ENCODE measurements at regions not wholly inside any gene's neighbourhood (a gene's known extent, or its start where the extent isn't known, plus 50 kb on each side); places are given as distances from the start of the nearest gene placed in this dataset.

DNA sequence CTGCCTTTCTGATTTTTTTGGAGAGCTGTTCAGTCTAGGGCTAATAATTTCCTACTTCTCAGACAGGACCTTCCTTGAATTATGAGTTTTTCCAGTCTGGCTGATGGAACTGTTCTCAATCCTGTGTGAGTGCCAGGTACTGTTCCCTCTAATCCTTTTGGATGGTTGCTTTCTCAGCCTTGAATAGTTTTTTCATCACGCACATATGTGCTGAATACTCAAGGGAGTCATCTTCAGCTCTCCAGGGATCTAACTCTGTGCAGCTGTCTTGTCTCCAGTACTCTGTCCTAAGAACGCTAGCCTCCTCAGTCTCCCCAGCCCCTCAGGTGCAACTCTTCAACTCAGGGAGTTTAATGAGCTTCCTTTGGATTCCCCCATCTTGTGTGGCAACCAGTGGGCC is 93.2 kb downstream of the GASK1B start:
- TF ChIP-seq CTCF (IDR thresholded peaks at IDR 0.05; ENCODE audit: insufficient read depth, low read length, severe bottlenecking): no peak
- Histone ChIP-seq H3K27me3 (ENCODE audit: control insufficient read depth, insufficient read depth, low read length) (no peaks in the 10 kb centered on the region), H3K36me3 (ENCODE audit: control insufficient read depth, insufficient read depth, low read length) (no peaks in the 10 kb centered on the region), H3K4me3 (ENCODE audit: low read depth, low read length) (no peak overlapping the region)
- no peak for FAIRE-seq
- no peak for DNase-seq (ENCODE audit: low read depth)

DNA sequence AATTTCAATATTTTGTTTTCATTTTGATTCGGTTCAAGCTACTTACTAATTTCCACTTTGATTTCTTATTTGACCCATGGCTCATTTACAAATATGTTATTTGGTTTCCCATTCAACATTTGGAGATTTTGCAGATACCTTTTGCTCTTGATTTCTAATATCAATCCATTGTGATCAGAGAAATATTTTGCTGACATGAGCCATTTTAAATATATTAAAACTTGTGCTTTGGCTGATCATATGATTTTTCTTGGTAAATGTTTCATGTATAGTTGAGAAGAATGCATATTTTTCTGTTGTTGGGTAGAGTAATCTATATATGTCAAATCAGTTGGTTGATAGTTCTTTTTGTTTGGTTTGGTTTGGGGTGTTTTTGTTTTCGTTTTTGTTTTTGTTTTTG is 95.0 kb downstream of the GASK1B start:
- Histone ChIP-seq H3K4me3 (ENCODE audit: low read depth, low read length) (no peak overlapping the region), H3K27me3 (ENCODE audit: control insufficient read depth, insufficient read depth, low read length) (no peaks in the 10 kb centered on the region), H3K36me3 (ENCODE audit: control insufficient read depth, insufficient read depth, low read length) (no peaks in the 10 kb centered on the region)
- TF ChIP-seq CTCF (IDR thresholded peaks at IDR 0.05; ENCODE audit: insufficient read depth, low read length, severe bottlenecking): no peak
- DNase-seq (ENCODE audit: low read depth): no peak
- no peak for FAIRE-seq

DNA sequence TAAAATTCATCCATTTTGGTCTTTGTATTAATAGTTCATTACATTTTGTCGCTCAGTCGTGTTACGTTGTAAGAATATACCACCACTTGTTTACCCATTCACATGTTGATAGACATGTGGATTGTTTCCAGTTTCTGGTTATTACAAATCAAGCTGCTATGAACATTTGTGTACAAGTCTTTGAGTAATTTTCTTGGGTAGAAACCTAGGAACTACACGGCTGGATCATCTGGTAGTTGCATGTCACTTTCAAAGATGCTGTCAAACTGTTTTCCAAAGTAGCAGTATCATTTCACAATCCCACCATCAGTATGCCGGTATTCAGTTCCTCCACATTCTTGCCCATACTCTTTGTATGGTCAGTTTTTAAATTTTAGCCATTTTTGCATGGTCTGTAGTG is 98.0 kb downstream of the GASK1B start:
- FAIRE-seq (no peak), DNase-seq (ENCODE audit: low read depth) (peak; percentile 13)
- Histone ChIP-seq H3K4me3 (ENCODE audit: low read depth, low read length) (no peak overlapping the region), H3K27me3 (ENCODE audit: control insufficient read depth, insufficient read depth, low read length) (no peaks in the 10 kb centered on the region), H3K36me3 (ENCODE audit: control insufficient read depth, insufficient read depth, low read length) (no peaks in the 10 kb centered on the region)
- TF ChIP-seq CTCF (IDR thresholded peaks at IDR 0.05; ENCODE audit: insufficient read depth, low read length, severe bottlenecking): no peak

- Histone ChIP-seq H3K36me3 (ENCODE audit: control insufficient read depth, insufficient read depth, low read length) (no peaks in the 10 kb centered on the region), H3K4me3 (ENCODE audit: low read depth, low read length) (no peak overlapping the region), H3K27me3 (ENCODE audit: control insufficient read depth, insufficient read depth, low read length) (no peaks in the 10 kb centered on the region)
- FAIRE-seq (no peak), DNase-seq (ENCODE audit: low read depth) (no peak)
- no peak for TF ChIP-seq CTCF (IDR thresholded peaks at IDR 0.05; ENCODE audit: insufficient read depth, low read length, severe bottlenecking)
These were observed 100.9 kb downstream of the GASK1B start for GRCh38 chr4:158071931-158072330.

- no peak for TF ChIP-seq CTCF (IDR thresholded peaks at IDR 0.05; ENCODE audit: insufficient read depth, low read length, severe bottlenecking)
- DNase-seq (ENCODE audit: low read depth): no peak
- H3K4me3 ChIP-seq (ENCODE audit: low read depth, low read length): no peak overlapping the region
- no peak for FAIRE-seq
- no peaks in the 10 kb centered on the region for H3K27me3 ChIP-seq (ENCODE audit: control insufficient read depth, insufficient read depth, low read length)
- H3K36me3 ChIP-seq (ENCODE audit: control insufficient read depth, insufficient read depth, low read length): no peaks in the 10 kb centered on the region
These were observed 104.8 kb downstream of the GASK1B start for GRCh38 chr4:158068068-158068467.

- Histone ChIP-seq H3K27me3 (ENCODE audit: control insufficient read depth, insufficient read depth, low read length) (no peaks in the 10 kb centered on the region), H3K4me3 (ENCODE audit: low read depth, low read length) (no peak overlapping the region), H3K36me3 (ENCODE audit: control insufficient read depth, insufficient read depth, low read length) (no peaks in the 10 kb centered on the region)
- no peak for DNase-seq (ENCODE audit: low read depth)
- no peak for FAIRE-seq
- no peak for TF ChIP-seq CTCF (IDR thresholded peaks at IDR 0.05; ENCODE audit: insufficient read depth, low read length, severe bottlenecking)
These were observed 105.2 kb downstream of the GASK1B start for GRCh38 chr4:158067646-158068045.

Data from bronchial epithelial cell (primary cell).